Endometrium (tissue), 2 donors: ENCODE measurements at regions not wholly inside any gene's neighbourhood (a gene's known extent, or its start where the extent isn't known, plus 50 kb on each side); places are given as distances from the start of the nearest gene placed in this dataset.

Experiments
- FAIRE-seq: peaks from 2 replicates; lab custom pipeline; 2012; peaks lifted over from hg19 to GRCh38; lab: Jason Lieb, UNC
- donor health status: control.
- donor health status: control.

- no peak for FAIRE-seq
Measured at GRCh38 chr3:147939839-147940238, 530.7 kb downstream of the ZIC1 start.

- FAIRE-seq: no peak
Measured at GRCh38 chr3:147940405-147941193, 531.4 kb downstream of the ZIC1 start.

- FAIRE-seq: no peak
Measured at GRCh38 chr3:147941969-147942368, 532.8 kb downstream of the ZIC1 start.

GRCh38 chr3:147943265-147943945 is 534.2 kb downstream of the ZIC1 start:
- FAIRE-seq: no peak

GRCh38 chr3:147945968-147946519 is 536.9 kb downstream of the ZIC1 start:
- FAIRE-seq: peak; percentile 66

- FAIRE-seq: no peak
Measured at GRCh38 chr3:147956615-147957014, 547.5 kb downstream of the ZIC1 start.

- FAIRE-seq: no peak
Measured at GRCh38 chr3:147958754-147959153, 549.6 kb downstream of the ZIC1 start.

GRCh38 chr3:147960786-147961185 is 551.6 kb downstream of the ZIC1 start:
- FAIRE-seq: no peak

GRCh38 chr3:147962408-147963164 is 553.4 kb downstream of the ZIC1 start:
- FAIRE-seq: no peak

- no peak for FAIRE-seq
Measured at GRCh38 chr3:147963711-147964110, 554.5 kb downstream of the ZIC1 start.

GRCh38 chr3:147975165-147975564 is 566.0 kb downstream of the ZIC1 start:
- no peak for FAIRE-seq

GRCh38 chr3:147977001-147977400 is 567.8 kb downstream of the ZIC1 start:
- FAIRE-seq: no peak

GRCh38 chr3:147987549-147987948 is 578.4 kb downstream of the ZIC1 start:
- no peak for FAIRE-seq

GRCh38 chr3:147989344-147989743 is 580.2 kb downstream of the ZIC1 start:
- no peak for FAIRE-seq

GRCh38 chr3:148002705-148003205 is 593.6 kb downstream of the ZIC1 start:
- no peak for FAIRE-seq

- no peak for FAIRE-seq
Measured at GRCh38 chr3:148004331-148004730, 595.2 kb downstream of the ZIC1 start.

- FAIRE-seq: no peak
Measured at GRCh38 chr3:148005456-148005855, 596.3 kb downstream of the ZIC1 start.

GRCh38 chr3:148006508-148006907 is 597.3 kb downstream of the ZIC1 start:
- FAIRE-seq: no peak

- FAIRE-seq: no peak
Measured at GRCh38 chr3:148008591-148008990, 599.4 kb downstream of the ZIC1 start.

- FAIRE-seq: no peak
Measured at GRCh38 chr3:148020861-148021260, 611.7 kb downstream of the ZIC1 start.

- no peak for FAIRE-seq
Measured at GRCh38 chr3:148021381-148021780, 612.2 kb downstream of the ZIC1 start.

- FAIRE-seq: no peak
Measured at GRCh38 chr3:148023994-148024393, 614.8 kb downstream of the ZIC1 start.
